Neural cell (in vitro differentiated cells): ENCODE measurements at regions not wholly inside any gene's neighbourhood (a gene's known extent, or its start where the extent isn't known, plus 50 kb on each side); places are given as distances from the start of the nearest gene placed in this dataset.

Experiments used
- H2AFZ ChIP-seq: fragments of 200-600, 300-800 bp; sonication (generic), shearing (Covaris generic); 2 replicates; pipeline ENCODE4 v1.6.0; 2014; ENCODE audit warnings: low read depth, mild to moderate bottlenecking, antibody characterized with exemption, low read length, moderate library complexity
- H3F3A ChIP-seq: fragments of 200-600 bp; shearing (Covaris generic); 2 replicates; pipeline ENCODE4 v1.6.1; 2016; ENCODE audit warnings: mild to moderate bottlenecking, moderate library complexity, mixed read lengths, antibody characterized with exemption, low read length; ENCODE audit not compliant: insufficient read depth, poor library complexity, severe bottlenecking
- H3K27ac ChIP-seq: fragments of 200-600, 300-800 bp; sonication (generic), shearing (Covaris generic); 2 replicates; pipeline ENCODE4 v1.5.1; 2014; ENCODE audit warnings: mild to moderate bottlenecking, low read length, moderate library complexity
- H3K27me3 ChIP-seq: fragments of 300-800, 200-600 bp; sonication (generic), shearing (Covaris generic); 2 replicates; pipeline ENCODE4 v1.6.0; 2014; ENCODE audit warnings: mild to moderate bottlenecking, low read depth, low read length, moderate library complexity; ENCODE audit not compliant: insufficient read depth
- H3K36me3 ChIP-seq: fragments of 300-800, 200-600 bp; sonication (generic), shearing (Covaris generic); 2 replicates; pipeline ENCODE4 v1.5.1; 2014; ENCODE audit warnings: mild to moderate bottlenecking, antibody characterized with exemption, low read length, moderate library complexity; ENCODE audit not compliant: insufficient read depth
- H3K4me2 ChIP-seq: fragments of 300-800, 200-600 bp; sonication (generic), shearing (Covaris generic); 2 replicates; pipeline ENCODE4 v1.6.0; 2014; ENCODE audit warnings: mild to moderate bottlenecking, low read length
- H3K4me3 ChIP-seq: fragments of 300-800, 200-600 bp; sonication (generic), shearing (Covaris generic); 2 replicates; pipeline ENCODE4 v1.5.1; 2014; ENCODE audit warnings: mild to moderate bottlenecking, low read length, moderate library complexity
- H3K79me2 ChIP-seq: fragments of 200-600 bp; shearing (Covaris generic); replicated peaks from 2 replicates; pipeline ENCODE4 v1.6.0; 2014; ENCODE audit warnings: mild to moderate bottlenecking, low read length, moderate library complexity; ENCODE audit not compliant: insufficient read depth
- H3K9ac ChIP-seq: fragments of 300-800, 200-600 bp; sonication (generic), shearing (Covaris generic); 2 replicates; pipeline ENCODE4 v1.6.1; 2016; ENCODE audit warnings: mild to moderate bottlenecking, low read length, mixed read lengths
- H3K9me2 ChIP-seq: fragments of 200-600 bp; shearing (Covaris generic); 2 replicates; pipeline ENCODE4 v1.6.1; 2016; ENCODE audit warnings: mild to moderate bottlenecking, low read length, mixed read lengths; ENCODE audit not compliant: insufficient read depth
- H3K9me3 ChIP-seq: fragments of 200-600, 300-800 bp; sonication (generic), shearing (Covaris generic); 2 replicates; pipeline ENCODE4 v1.6.1; 2016; ENCODE audit warnings: mild to moderate bottlenecking, mixed run types, low read length, moderate library complexity, mixed read lengths
- H4K20me1 ChIP-seq: fragments of 200-600 bp; shearing (Covaris generic); 2 replicates; pipeline ENCODE4 v1.6.1; 2016; ENCODE audit warnings: mild to moderate bottlenecking, mixed run types; ENCODE audit not compliant: insufficient read depth
- EP300 ChIP-seq: fragments of 450-650 bp; conservative IDR thresholded peaks from 2 replicates; pipeline ENCODE4 v1.6.1; 2014; ENCODE audit warnings: antibody characterized with exemption, mild to moderate bottlenecking, moderate library complexity; ENCODE audit not compliant: poor library complexity, severe bottlenecking
- EZH2 ChIP-seq: fragments of 200-600, 300-800 bp; shearing (Covaris generic), sonication (generic); IDR thresholded peaks from 2 replicates; pipeline ENCODE4 v1.6.1; 2014; ENCODE audit warnings: antibody characterized with exemption, low read length, borderline replicate concordance, mild to moderate bottlenecking; ENCODE audit not compliant: insufficient read depth, poor library complexity, severe bottlenecking
- MXI1 ChIP-seq: fragments of 450-650 bp; conservative IDR thresholded peaks from 2 replicates; pipeline ENCODE4 v1.6.1; 2014; ENCODE audit warnings: antibody characterized with exemption, mild to moderate bottlenecking; ENCODE audit not compliant: poor library complexity, severe bottlenecking
- POLR2AphosphoS5 ChIP-seq: IDR thresholded peaks from 2 replicates; pipeline ENCODE4 v1.6.1; 2012
- RAD21 ChIP-seq: fragments of 450-650 bp; conservative IDR thresholded peaks from 2 replicates; pipeline ENCODE4 v1.6.1; 2014; ENCODE audit warnings: antibody characterized with exemption, mild to moderate bottlenecking, moderate library complexity
- SMC3 ChIP-seq: fragments of 450-650 bp; conservative IDR thresholded peaks from 2 replicates; pipeline ENCODE4 v1.6.1; 2014; ENCODE audit warnings: antibody characterized with exemption, mild to moderate bottlenecking, moderate library complexity; ENCODE audit not compliant: poor library complexity
- TAF1 ChIP-seq: IDR thresholded peaks from 2 replicates; pipeline ENCODE4 v1.6.1; 2012; ENCODE audit warnings: low read depth
- TF ChIP-seq, protein P1 (sequence below): fragments of 450-650 bp; IDR thresholded peaks from 2 replicates; pipeline ENCODE4 v1.5.1; 2014; ENCODE audit warnings: antibody characterized with exemption, mild to moderate bottlenecking, moderate library complexity; ENCODE audit not compliant: poor library complexity, severe bottlenecking
- TF ChIP-seq, protein P2 (sequence below): IDR thresholded peaks from 2 replicates; pipeline ENCODE4 v1.6.1; 2012; ENCODE audit warnings: borderline replicate concordance

- Histone ChIP-seq H3K27ac (no peak overlapping the region), H3K79me2 (no peaks in the 10 kb centered on the region), H4K20me1 (no peaks in the 10 kb centered on the region), H3K9me2 (no peaks in the 10 kb centered on the region), H3K4me3 (no peak overlapping the region), H3K9ac (no peak overlapping the region), H3K27me3 (no peaks in the 10 kb centered on the region), H3K9me3 (no peaks in the 10 kb centered on the region), H3F3A (no peaks in the 10 kb centered on the region), H3K4me2 (no peak overlapping the region), H3K36me3 (no peaks in the 10 kb centered on the region), H2AFZ (no peak overlapping the region)
- TF ChIP-seq SMC3 (no peak), POLR2AphosphoS5 (no peak), EP300 (no peak), TAF1 (no peak), MXI1 (no peak), EZH2 (no peak), RAD21 (no peak)
- TF ChIP-seq, protein P1, sequence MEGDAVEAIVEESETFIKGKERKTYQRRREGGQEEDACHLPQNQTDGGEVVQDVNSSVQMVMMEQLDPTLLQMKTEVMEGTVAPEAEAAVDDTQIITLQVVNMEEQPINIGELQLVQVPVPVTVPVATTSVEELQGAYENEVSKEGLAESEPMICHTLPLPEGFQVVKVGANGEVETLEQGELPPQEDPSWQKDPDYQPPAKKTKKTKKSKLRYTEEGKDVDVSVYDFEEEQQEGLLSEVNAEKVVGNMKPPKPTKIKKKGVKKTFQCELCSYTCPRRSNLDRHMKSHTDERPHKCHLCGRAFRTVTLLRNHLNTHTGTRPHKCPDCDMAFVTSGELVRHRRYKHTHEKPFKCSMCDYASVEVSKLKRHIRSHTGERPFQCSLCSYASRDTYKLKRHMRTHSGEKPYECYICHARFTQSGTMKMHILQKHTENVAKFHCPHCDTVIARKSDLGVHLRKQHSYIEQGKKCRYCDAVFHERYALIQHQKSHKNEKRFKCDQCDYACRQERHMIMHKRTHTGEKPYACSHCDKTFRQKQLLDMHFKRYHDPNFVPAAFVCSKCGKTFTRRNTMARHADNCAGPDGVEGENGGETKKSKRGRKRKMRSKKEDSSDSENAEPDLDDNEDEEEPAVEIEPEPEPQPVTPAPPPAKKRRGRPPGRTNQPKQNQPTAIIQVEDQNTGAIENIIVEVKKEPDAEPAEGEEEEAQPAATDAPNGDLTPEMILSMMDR, result no peak
- TF ChIP-seq, protein P2, sequence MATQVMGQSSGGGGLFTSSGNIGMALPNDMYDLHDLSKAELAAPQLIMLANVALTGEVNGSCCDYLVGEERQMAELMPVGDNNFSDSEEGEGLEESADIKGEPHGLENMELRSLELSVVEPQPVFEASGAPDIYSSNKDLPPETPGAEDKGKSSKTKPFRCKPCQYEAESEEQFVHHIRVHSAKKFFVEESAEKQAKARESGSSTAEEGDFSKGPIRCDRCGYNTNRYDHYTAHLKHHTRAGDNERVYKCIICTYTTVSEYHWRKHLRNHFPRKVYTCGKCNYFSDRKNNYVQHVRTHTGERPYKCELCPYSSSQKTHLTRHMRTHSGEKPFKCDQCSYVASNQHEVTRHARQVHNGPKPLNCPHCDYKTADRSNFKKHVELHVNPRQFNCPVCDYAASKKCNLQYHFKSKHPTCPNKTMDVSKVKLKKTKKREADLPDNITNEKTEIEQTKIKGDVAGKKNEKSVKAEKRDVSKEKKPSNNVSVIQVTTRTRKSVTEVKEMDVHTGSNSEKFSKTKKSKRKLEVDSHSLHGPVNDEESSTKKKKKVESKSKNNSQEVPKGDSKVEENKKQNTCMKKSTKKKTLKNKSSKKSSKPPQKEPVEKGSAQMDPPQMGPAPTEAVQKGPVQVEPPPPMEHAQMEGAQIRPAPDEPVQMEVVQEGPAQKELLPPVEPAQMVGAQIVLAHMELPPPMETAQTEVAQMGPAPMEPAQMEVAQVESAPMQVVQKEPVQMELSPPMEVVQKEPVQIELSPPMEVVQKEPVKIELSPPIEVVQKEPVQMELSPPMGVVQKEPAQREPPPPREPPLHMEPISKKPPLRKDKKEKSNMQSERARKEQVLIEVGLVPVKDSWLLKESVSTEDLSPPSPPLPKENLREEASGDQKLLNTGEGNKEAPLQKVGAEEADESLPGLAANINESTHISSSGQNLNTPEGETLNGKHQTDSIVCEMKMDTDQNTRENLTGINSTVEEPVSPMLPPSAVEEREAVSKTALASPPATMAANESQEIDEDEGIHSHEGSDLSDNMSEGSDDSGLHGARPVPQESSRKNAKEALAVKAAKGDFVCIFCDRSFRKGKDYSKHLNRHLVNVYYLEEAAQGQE, result no peak
These were observed 203.1 kb upstream of the ANKH start for GRCh38 chr5:15074651-15075050.

DNA sequence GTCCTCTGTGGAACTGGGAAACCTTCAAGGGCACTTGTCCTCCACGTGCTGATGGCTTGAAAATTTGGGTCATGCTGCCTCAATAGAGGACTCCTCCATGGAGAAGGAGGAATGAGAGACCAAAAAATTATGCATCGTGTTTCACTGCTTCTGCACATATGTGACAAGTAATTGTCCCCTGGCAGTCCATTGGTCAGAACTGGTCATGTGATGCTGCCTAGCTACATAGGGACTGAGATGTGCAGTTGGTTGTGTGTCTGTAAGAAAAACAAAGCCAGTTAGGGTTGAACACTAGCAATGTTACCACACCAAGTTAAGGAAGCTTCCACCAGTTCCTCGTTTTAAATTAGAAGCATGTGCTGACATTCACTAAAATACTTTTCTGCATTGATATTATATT is 201.9 kb upstream of the ANKH start:
- H3K36me3 ChIP-seq, result no peaks in the 10 kb centered on the region
- no peak overlapping the region for H3K4me3 ChIP-seq
- H3K27me3 ChIP-seq, result no peaks in the 10 kb centered on the region
- H4K20me1 ChIP-seq, result no peaks in the 10 kb centered on the region
- H3K9me2 ChIP-seq, result no peaks in the 10 kb centered on the region
- H3F3A ChIP-seq, result no peaks in the 10 kb centered on the region
- TF ChIP-seq SMC3 (no peak), TAF1 (no peak), MXI1 (no peak), RAD21 (no peak), EZH2 (no peak), EP300 (no peak), POLR2AphosphoS5 (no peak)
- TF ChIP-seq, protein P1, result no peak
- TF ChIP-seq, protein P2, result no peak
- no peak overlapping the region for H3K27ac ChIP-seq
- no peak overlapping the region for H3K4me2 ChIP-seq
- H3K79me2 ChIP-seq, result no peaks in the 10 kb centered on the region
- H2AFZ ChIP-seq, result no peak overlapping the region
- no peak overlapping the region for H3K9ac ChIP-seq
- no peaks in the 10 kb centered on the region for H3K9me3 ChIP-seq
